GM12891 (cell line): ENCODE measurements at regions not wholly inside any gene's neighbourhood (a gene's known extent, or its start where the extent isn't known, plus 50 kb on each side); places are given as distances from the start of the nearest gene placed in this dataset.

Experiments
- POLR2A ChIP-seq: IDR thresholded peaks from 2 replicates; pipeline ENCODE4 v1.6.1; 2011; ENCODE audit warnings: low read depth, low read length, control low read depth
- POLR2AphosphoS5 ChIP-seq: IDR thresholded peaks from 2 replicates; pipeline ENCODE4 v1.6.1; 2011; ENCODE audit warnings: low read depth, low read length, control low read depth

GRCh38 chr17:68807998-68808772 is 147.0 kb downstream of the ABCA8 start:
- TF ChIP-seq POLR2A (no peak), POLR2AphosphoS5 (no peak)
